ENCODE measurements at regions not wholly inside any gene's neighbourhood (a gene's known extent, or its start where the extent isn't known, plus 50 kb on each side); places are given as distances from the start of the nearest gene placed in this dataset.

DNA sequence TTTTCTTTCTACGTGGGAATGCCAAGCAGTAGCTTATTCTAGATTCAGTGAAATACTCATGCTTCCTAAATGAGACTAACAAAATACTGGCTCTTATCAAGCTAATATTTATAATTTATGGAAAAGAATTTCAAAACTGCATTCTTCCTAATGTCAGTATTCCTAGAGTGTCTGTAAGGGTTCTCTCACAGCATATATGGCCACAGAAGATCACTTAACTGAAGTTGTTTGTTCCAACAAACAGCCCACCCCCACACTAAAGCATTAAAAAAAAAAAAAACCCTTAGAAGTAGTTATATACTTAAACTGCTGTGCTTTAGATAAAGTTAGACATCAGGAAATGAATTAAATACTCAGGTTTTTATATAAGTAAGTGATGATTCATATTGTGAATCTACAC lies 247.7 kb upstream of the HSF2 start:
- Histone ChIP-seq H3K9me3 (no peaks in the 10 kb centered on the region), H3K4me1 (no peaks in the 10 kb centered on the region), H3K27ac (no peak overlapping the region), H3K36me3 (no peaks in the 10 kb centered on the region), H3K4me3 (no peak overlapping the region), H3K27me3 (no peaks in the 10 kb centered on the region)
- DNase-seq (ENCODE audit: extremely low spot score in 2 of 2): no peak
- intact Hi-C loops (cut with DNase I): no loop called here
- TF ChIP-seq POLR2AphosphoS5 (IDR thresholded peaks at IDR 0.05; ENCODE audit: insufficient read depth in 1 of 2, low read depth in 1 of 2) (no peak), POLR2A (IDR thresholded peaks at IDR 0.05) (no peak)
- TF ChIP-seq, protein P1, sequence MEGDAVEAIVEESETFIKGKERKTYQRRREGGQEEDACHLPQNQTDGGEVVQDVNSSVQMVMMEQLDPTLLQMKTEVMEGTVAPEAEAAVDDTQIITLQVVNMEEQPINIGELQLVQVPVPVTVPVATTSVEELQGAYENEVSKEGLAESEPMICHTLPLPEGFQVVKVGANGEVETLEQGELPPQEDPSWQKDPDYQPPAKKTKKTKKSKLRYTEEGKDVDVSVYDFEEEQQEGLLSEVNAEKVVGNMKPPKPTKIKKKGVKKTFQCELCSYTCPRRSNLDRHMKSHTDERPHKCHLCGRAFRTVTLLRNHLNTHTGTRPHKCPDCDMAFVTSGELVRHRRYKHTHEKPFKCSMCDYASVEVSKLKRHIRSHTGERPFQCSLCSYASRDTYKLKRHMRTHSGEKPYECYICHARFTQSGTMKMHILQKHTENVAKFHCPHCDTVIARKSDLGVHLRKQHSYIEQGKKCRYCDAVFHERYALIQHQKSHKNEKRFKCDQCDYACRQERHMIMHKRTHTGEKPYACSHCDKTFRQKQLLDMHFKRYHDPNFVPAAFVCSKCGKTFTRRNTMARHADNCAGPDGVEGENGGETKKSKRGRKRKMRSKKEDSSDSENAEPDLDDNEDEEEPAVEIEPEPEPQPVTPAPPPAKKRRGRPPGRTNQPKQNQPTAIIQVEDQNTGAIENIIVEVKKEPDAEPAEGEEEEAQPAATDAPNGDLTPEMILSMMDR (IDR thresholded peaks at IDR 0.05): no peak

DNA sequence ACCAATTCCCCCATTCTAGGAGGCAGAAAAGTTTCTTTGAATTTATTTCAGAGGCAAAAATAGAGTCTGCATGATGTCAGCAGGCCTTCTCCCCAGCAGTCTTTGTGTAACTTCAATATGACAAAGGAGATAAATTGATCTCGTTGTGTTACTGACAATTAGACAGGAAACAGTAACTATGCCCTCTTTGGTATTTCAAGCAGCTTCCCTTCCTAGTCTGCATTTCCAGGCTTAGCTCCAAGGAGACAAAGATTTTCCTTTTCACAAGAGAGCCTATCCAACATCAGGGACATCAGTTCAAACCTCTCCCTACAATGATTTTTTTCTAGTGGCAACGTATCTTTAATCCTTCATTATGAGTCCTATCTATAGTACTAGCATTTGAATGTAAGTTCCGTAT lies 245.9 kb upstream of the HSF2 start:
- intact Hi-C loops (cut with DNase I): no loop called here
- Histone ChIP-seq H3K27me3 (no peaks in the 10 kb centered on the region), H3K36me3 (no peaks in the 10 kb centered on the region), H3K4me3 (no peak overlapping the region), H3K4me1 (no peaks in the 10 kb centered on the region), H3K27ac (no peak overlapping the region), H3K9me3 (no peaks in the 10 kb centered on the region)
- no peak for TF ChIP-seq POLR2AphosphoS5 (IDR thresholded peaks at IDR 0.05; ENCODE audit: insufficient read depth in 1 of 2, low read depth in 1 of 2)
- TF ChIP-seq, protein P1 (IDR thresholded peaks at IDR 0.05): no peak
- no peak for TF ChIP-seq POLR2A (IDR thresholded peaks at IDR 0.05)
- no peak for DNase-seq (ENCODE audit: extremely low spot score in 2 of 2)

DNA sequence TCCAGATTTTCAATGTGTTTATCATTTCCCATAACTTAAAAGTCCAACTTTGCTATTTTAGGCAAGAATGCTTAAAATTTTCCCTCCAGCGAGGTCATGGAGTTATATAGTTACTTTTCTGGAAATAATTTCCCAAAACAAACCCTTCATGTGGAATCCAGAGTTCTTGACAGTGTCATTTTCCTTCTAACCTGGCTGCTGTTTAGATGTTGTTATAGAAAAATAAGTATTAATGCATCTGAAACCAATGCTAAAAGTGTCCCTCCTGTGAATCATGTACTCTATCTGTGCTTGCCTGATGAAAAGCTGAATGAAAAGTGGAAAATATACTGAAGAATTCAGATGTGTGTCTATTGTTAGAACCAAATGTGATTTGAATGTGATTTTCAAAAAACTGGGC lies 245.3 kb upstream of the HSF2 start:
- intact Hi-C loops (cut with DNase I): no loop called here
- TF ChIP-seq, protein P1 (IDR thresholded peaks at IDR 0.05): no peak
- TF ChIP-seq POLR2A (IDR thresholded peaks at IDR 0.05): no peak
- no peak for TF ChIP-seq POLR2AphosphoS5 (IDR thresholded peaks at IDR 0.05; ENCODE audit: insufficient read depth in 1 of 2, low read depth in 1 of 2)
- Histone ChIP-seq H3K27ac (no peak overlapping the region), H3K27me3 (no peaks in the 10 kb centered on the region), H3K4me3 (no peak overlapping the region), H3K36me3 (no peaks in the 10 kb centered on the region), H3K9me3 (no peaks in the 10 kb centered on the region), H3K4me1 (no peaks in the 10 kb centered on the region)
- no peak for DNase-seq (ENCODE audit: extremely low spot score in 2 of 2)

DNA sequence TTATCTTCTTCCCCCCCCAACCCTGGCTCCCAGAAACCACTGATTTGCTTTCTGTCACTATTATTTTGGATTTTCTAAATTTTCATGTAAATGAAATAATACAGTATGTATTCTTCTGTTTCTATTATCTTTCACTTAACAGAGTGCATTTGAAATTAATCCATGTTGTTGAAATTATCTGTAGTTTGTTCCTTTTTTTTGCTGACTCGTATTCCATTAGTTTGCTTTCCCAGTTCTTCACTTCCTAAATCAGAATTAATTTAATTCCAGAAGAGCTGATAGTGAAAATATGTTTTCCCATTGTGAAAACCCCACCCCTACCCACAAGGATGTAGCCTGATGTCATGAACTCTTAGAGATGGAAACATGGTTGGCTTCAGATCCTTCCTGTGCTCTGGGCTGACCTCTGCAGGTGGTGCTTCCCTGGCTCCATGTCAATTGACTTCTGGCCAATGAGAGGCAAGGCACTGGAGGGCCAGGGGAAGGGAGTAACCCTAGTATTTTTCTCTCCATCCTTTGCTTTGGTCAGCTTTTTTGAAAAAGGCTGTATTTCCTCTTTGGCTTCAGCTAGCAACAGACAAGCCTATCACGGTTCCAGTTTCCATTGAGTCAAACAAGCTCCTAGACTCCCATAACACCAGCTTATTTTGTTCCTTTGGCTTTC lies 244.4 kb upstream of the HSF2 start:
- no peak for DNase-seq (ENCODE audit: extremely low spot score in 2 of 2)
- no peaks in the 10 kb centered on the region for H3K4me1 ChIP-seq
- intact Hi-C loops (cut with DNase I): no loop called here
- no peaks in the 10 kb centered on the region for H3K36me3 ChIP-seq
- no peaks in the 10 kb centered on the region for H3K27me3 ChIP-seq
- TF ChIP-seq, protein P1 (IDR thresholded peaks at IDR 0.05): no peak
- TF ChIP-seq POLR2AphosphoS5 (IDR thresholded peaks at IDR 0.05; ENCODE audit: insufficient read depth in 1 of 2, low read depth in 1 of 2): no peak
- TF ChIP-seq POLR2A (IDR thresholded peaks at IDR 0.05): no peak
- H3K9me3 ChIP-seq: no peaks in the 10 kb centered on the region
- no peak overlapping the region for H3K4me3 ChIP-seq
- H3K27ac ChIP-seq: no peak overlapping the region

DNA sequence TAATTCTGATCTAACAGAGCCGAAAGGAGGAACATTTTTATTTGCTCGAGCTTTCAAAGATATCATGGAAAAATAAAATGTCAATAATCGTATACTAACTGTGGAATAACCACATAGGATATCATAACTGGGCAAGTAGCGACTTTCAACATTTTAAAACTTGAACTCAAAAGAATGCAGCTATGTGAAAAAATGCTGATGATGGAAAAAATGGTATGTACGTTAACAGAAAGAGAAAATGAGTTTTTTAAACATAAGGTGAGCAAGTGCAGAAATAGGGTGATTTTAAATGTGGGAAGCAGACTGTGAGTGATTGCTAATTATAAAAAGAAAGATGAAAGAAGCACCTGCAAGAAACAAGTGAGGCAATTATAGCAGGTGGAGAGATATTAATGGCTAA lies 238.3 kb upstream of the HSF2 start:
- DNase-seq (ENCODE audit: extremely low spot score in 2 of 2): no peak
- H3K9me3 ChIP-seq: no peaks in the 10 kb centered on the region
- no peaks in the 10 kb centered on the region for H3K27me3 ChIP-seq
- no peaks in the 10 kb centered on the region for H3K4me1 ChIP-seq
- no peak overlapping the region for H3K4me3 ChIP-seq
- intact Hi-C loops (cut with DNase I): no loop called here
- H3K36me3 ChIP-seq: no peaks in the 10 kb centered on the region
- TF ChIP-seq, protein P1 (IDR thresholded peaks at IDR 0.05): no peak
- H3K27ac ChIP-seq: no peak overlapping the region

All from vagina (tissue), 2 donors.